Fibroblast of skin of right quadriceps (primary cell): ENCODE measurements at regions not wholly inside any gene's neighbourhood (a gene's known extent, or its start where the extent isn't known, plus 50 kb on each side); places are given as distances from the start of the nearest gene placed in this dataset.

ENCODE experiments used
- DNase-seq: peaks from one replicate; pipeline ENCODE4 v3.0.0-alpha.2; 2013

DNA sequence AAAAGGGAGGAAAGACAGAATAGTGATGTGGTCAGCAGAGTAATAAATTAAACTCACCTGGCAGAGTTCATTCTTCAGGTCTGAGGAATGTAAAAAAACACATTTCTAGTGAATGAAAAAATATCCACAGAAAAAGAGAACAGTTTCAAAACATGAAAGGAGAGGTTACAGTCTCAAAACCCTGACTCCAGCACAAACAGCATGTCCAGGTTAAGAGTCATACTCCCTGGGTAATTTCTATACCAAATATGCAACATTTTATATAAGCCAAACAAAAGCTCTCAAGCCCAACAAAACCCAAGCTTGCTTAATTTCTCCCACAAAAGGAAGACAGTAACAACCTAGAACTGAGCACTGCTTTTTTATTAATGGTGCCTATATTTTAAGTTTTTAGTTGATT is 173.0 kb downstream of the NTMT2 start:
- DNase-seq = peak; percentile 45

GRCh38 chr1:170321113-170321512 is 175.4 kb downstream of the NTMT2 start:
- DNase-seq = peak; percentile 59

- peak; percentile 23 for DNase-seq
These were observed 180.4 kb downstream of the NTMT2 start for GRCh38 chr1:170326186-170326585.

GRCh38 chr1:170332801-170333200 is 187.0 kb downstream of the NTMT2 start:
- no peak for DNase-seq

DNA sequence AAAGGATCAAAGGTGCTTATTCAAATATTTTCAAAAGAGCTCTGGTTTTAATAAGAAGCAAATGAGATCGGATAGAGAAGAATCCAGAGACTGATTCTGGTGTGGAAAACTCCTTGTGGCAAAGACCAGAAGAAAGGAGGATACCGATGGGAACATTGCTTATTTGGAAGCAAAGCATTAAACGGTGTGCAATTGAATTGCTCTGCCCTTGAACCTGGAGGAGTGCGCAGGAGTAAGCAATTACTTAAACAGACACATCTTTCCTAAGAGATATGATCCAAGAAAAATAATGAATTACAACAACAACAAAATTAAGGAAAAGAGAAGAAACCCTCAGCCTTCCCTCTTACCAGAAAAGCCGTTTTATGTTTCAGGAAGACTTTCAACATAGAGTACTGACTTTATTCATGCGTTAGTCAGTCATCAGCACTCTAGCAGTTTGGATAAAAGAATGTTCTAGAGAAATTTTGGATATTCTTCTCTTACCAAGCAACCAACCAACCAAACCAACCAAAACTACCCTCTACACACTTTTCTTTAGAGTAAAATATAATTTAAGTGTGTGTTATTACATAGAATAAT is 191.7 kb downstream of the NTMT2 start:
- DNase-seq = no peak

DNA sequence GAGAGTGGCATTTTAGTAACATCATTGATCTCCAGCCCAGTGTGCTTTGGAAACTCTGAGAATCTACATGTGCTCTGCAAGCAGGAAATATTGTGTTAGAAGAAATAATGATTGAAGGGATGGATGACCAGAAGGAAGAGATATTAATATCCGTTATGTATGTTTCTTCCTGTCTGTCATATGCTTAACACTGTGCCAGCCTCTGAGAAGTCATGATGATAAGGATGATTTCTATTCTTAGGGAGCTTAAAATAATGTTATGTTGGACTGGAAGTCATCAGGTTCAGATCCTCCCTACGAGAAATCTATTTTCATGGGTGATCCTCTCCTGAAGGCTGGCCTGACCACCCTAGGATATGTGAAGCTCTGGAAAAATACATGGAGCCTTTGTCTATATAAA is 192.4 kb upstream of the GORAB start:
- no peak for DNase-seq

- DNase-seq = peak; percentile 66
These were observed 191.7 kb upstream of the GORAB start for GRCh38 chr1:170340308-170340707.

DNA sequence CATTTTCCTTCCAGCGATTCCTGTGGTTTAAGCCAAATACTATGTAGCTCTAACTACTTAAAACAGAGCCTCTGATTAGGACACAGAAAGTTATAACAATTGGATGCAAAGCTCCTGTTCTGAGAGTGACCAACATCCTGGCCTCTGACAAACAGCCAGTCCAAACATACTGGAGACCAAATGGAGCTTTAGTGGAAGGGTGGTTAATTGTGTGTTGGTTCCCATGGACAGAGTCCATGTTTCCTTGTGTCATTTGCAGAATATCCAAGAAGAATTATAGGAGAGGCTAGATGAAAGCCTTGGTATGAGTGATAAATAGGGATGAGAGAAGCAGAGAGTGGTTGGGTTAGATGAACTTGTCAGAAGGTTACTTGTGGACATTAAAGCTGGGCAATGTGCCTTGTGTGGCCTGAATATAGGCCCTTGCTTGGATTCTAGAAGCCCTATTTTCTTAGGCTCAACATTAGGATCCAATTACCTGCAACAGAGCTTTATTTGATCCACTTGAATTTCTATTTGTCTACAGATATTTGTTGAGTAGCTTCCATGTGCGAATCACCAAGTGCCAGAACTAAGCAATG is 180.5 kb upstream of the GORAB start:
- DNase-seq = no peak

DNA sequence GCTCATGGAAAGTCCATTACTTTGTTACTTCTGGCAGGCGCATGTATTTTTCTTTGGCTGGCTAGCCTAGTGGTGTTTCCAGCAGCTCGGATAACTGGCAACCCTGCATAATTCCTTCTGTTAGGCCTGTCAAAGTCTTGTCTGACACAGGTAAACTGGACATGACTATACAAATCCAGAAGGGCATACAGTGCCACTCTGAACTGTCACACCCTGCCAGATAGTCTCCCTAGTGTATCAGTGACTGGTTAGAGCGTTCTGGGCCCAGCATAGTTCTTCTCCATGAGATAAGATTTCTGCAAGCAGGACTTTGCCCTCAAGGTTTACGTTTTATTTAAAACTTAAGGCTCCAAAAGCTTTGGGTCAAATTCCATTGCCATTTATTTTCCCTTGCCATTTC is 177.7 kb upstream of the GORAB start:
- no peak for DNase-seq

- no peak for DNase-seq
These were observed 177.3 kb upstream of the GORAB start for GRCh38 chr1:170354690-170355089.

DNA sequence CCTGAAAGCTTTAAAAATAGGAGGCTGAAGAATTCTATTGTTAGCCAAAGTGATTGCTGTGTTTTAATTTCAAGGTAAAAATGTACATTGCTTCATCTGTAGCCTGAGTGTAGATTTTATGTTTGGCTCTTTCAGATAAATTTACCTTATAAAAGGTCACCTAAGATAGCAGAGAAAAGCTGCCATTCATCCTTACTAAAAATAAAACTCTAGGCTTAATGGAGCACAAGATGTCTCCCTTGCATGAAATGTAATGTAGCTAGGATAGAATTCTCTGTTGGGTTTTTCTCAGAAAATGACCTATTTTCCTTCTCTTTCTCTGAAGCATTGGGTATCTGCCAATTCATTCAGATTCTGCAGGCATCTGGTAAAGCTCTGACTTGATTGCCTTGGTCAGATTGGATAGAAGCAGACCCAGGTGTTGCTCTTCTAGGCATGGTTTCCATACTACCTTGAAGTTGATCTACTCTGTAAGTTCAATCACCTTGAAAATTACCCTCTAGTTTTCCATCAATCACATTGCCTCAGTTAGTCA is 176.6 kb upstream of the GORAB start:
- DNase-seq = no peak

- no peak for DNase-seq
These were observed 175.4 kb upstream of the GORAB start for GRCh38 chr1:170356585-170356984.

DNA sequence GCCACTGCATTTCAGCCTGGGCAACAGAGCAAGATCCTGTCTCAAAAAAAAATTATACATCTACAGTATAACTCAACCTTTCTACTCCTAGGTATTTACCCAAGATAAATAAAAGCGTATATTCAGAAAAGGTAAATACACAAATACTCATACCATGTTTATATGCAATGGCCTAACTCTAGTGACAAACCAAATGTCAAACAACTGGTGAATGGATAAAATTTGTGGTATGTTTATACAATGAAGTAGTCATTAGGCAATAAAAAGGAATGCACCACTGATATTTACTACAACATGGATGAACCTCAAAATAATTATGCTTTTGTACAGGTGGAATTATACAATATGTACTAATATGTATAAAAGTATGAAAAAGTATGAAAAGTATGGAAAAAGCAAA is 174.2 kb upstream of the GORAB start:
- no peak for DNase-seq

- DNase-seq = no peak
These were observed 171.4 kb upstream of the GORAB start for GRCh38 chr1:170360601-170361000.

GRCh38 chr1:170365331-170365730 is 166.6 kb upstream of the GORAB start:
- DNase-seq = no peak

DNA sequence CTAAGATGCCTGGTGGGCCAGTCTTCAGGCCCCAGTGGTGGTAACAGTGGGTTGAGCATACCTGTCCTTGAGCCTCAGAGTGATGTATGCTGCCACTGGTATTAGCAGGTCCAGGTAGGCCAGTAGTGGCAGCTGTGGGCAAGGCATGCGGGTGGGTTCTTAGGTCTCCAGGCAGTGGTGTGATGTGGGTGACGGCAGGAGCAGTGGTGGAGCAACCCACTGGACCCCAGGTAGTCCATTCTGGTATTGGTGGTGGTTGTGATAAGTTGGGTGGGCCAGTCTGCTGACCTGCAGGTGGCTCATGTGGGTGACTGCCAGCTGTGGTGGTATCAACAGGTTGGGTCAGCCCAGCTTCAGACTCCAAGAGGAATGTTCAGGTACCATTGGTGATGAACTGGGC is 165.0 kb upstream of the GORAB start:
- no peak for DNase-seq

GRCh38 chr1:170367615-170368014 is 164.4 kb upstream of the GORAB start:
- DNase-seq = no peak

- no peak for DNase-seq
These were observed 163.0 kb upstream of the GORAB start for GRCh38 chr1:170369000-170369399.

DNA sequence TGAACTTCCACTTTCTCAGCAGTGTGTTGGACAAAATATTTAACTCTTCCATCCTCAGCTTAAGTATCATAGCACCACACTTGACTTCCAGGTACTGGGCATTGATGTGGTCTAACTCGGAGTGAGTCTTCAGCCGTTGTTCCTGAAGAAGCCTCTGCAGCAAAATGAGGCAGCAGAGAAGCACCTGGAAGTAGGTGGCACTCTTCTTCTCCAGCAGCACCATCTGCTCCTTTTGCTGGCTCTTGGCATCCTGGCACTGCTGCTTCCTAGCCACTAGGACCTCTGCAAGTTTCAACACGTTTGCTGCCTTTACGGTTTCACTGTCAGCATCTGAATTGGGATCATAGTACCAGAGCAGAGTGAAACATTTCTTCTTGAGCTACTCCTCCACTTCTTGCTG is 162.5 kb upstream of the GORAB start:
- no peak for DNase-seq

GRCh38 chr1:170370087-170370486 is 161.9 kb upstream of the GORAB start:
- no peak for DNase-seq

DNA sequence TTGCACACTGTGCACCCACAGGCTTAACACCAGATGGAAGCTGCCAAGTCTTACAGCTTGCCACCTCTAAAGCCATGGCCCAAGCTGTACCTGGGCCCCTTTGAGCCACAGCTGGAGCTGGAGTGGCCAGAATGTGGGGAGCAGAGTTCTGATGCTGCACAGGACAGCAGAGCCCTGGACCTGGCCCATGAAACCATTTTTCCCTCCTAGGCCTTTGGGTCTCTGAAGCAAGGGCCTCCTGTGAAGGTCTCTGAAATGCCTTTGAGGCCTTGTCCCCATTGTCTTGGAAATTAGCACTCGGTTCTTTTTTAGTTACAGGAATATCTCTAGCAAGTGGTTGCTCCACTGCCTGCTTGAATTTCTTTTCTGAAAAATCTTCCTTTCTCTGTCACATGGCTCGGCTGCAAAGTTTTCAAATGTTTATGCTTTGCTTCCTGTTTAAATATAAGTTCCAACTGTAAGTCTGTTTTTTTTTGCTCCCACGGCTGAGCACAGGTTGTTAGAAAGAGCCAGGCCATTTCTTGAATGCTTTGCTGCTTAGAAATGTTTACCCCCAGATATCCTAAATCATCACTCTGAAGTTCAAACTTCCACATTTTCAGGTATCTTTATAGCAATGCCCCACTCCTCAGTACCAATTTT is 156.8 kb upstream of the GORAB start:
- no peak for DNase-seq

DNA sequence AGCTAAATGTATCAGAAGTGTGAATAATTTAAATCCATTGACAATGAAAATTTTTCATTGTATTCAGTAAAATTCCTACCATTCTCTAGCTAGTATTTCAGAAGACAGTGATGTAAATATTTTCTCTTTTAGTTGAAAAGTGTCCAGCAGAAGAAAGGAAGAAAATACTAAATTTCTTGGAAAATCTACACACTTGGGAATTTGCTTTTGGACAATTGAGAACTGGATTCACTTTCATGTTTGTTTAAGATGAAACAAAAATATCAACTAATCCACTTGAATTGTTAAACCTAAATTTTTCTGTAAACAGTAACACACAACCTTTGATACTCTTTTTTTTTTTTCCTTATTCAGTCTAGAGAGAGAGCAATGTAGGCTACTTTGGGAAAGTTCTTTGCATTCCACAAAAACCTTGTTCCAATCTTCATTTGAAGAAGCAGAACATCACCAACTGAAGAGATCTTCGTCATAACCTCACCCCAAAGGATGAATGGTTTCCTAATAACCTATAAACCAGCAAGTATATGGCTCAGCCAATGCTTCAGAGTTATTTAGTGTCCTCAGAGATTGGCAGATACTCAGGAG is 155.1 kb upstream of the GORAB start:
- peak; percentile 8 for DNase-seq

- no peak for DNase-seq
These were observed 154.5 kb upstream of the GORAB start for GRCh38 chr1:170377440-170377839.
